ENCODE measurements at regions not wholly inside any gene's neighbourhood (a gene's known extent, or its start where the extent isn't known, plus 50 kb on each side); places are given as distances from the start of the nearest gene placed in this dataset.

- no peak for TF ChIP-seq CTCF (IDR thresholded peaks at IDR 0.05)
- no peak for TF ChIP-seq POLR2A (IDR thresholded peaks at IDR 0.05)
Observed at GRCh38 chr12:127435439-127435838, 831.5 kb upstream of the TMEM132C start.

Measured in prostate gland (tissue), 2 donors.